WERI-Rb-1 (cell line): ENCODE measurements at regions not wholly inside any gene's neighbourhood (a gene's known extent, or its start where the extent isn't known, plus 50 kb on each side); places are given as distances from the start of the nearest gene placed in this dataset.

ENCODE experiments used
- DNase-seq: peaks from one replicate; pipeline ENCODE4 v3.0.0-alpha.2; 2020
- H3K27ac ChIP-seq: fragments of 250-450 bp; sonication (Bioruptor Pico); 2 replicates; pipeline ENCODE4 v1.5.1; 2020; ENCODE audit warnings: mild to moderate bottlenecking, moderate library complexity
- H3K27me3 ChIP-seq: fragments of 250-450 bp; sonication (Bioruptor Pico); 2 replicates; pipeline ENCODE4 v1.5.1; 2021; ENCODE audit warnings: mild to moderate bottlenecking, low read depth, moderate library complexity; ENCODE audit not compliant: insufficient read depth, severe bottlenecking
- H3K36me3 ChIP-seq: fragments of 250-450 bp; sonication (Bioruptor Pico); 2 replicates; pipeline ENCODE4 v1.5.1; 2020; ENCODE audit warnings: mild to moderate bottlenecking, moderate library complexity
- H3K4me3 ChIP-seq: 2 replicates; pipeline ENCODE4 v1.5.1; 2011; ENCODE audit warnings: low read depth, mild to moderate bottlenecking, control low read depth, low read length
- H3K9me3 ChIP-seq: fragments of 250-450 bp; sonication (Bioruptor Pico); 2 replicates; pipeline ENCODE4 v1.5.1; 2021; ENCODE audit warnings: mild to moderate bottlenecking, moderate library complexity; ENCODE audit not compliant: severe bottlenecking
- CTCF ChIP-seq: IDR thresholded peaks from 2 replicates; pipeline ENCODE4 v1.5.1; 2011; ENCODE audit warnings: low read depth, mild to moderate bottlenecking, control low read depth, inconsistent platforms, low read length

DNA sequence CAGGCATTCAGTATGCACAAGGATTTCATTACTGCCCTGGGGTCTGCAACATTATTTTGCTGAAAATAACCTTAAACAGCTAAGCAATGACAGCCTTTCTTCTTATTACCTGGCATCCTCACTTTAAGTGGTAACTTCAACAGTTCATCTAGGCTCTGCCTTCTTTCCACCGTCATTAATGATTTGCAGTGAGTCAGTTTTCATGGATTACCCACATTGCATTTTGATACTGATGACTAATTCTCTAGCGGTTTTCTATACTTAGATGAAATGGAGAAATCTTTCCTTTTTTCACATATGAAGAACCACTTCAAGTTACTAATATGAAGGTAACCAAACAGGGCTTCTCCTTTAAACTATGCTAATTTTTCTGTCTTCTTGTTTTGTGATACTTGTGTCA, 226.9 kb upstream of the TMPRSS15 start:
- TF ChIP-seq CTCF: no peak
- Histone ChIP-seq H3K9me3 (no peaks in the 10 kb centered on the region), H3K27ac (no peak overlapping the region), H3K27me3 (peaks cover 4% of the 10 kb centered on the region), H3K4me3 (no peak overlapping the region), H3K36me3 (no peaks in the 10 kb centered on the region)
- no peak for DNase-seq

DNA sequence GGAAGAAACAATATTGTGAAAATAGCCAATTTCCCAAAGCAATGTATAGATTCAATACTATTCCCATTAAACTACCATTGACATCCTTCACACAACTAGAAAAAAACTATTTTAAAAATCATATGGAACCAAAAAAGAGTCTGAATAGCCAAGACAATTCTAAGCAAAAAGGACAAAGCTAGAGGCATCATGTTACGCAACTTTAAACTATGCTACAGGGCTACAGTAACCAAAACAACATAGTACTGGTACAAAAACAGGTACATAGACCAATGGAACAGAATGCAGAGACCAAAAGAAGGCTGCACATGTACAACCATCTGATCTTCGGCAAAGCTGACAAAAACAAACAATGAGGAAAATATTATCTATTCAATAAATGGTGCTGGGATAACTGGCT, 233.3 kb upstream of the TMPRSS15 start:
- Histone ChIP-seq H3K27ac (no peak overlapping the region), H3K4me3 (no peak overlapping the region), H3K36me3 (no peaks in the 10 kb centered on the region), H3K27me3 (no peaks in the 10 kb centered on the region), H3K9me3 (no peaks in the 10 kb centered on the region)
- no peak for DNase-seq
- TF ChIP-seq CTCF: no peak

- Histone ChIP-seq H3K36me3 (no peaks in the 10 kb centered on the region), H3K27ac (no peak overlapping the region), H3K4me3 (no peak overlapping the region), H3K27me3 (no peaks in the 10 kb centered on the region), H3K9me3 (no peaks in the 10 kb centered on the region)
- no peak for DNase-seq
- TF ChIP-seq CTCF: no peak
Measured at GRCh38 chr21:18646116-18646515, 242.5 kb upstream of the TMPRSS15 start.

DNA sequence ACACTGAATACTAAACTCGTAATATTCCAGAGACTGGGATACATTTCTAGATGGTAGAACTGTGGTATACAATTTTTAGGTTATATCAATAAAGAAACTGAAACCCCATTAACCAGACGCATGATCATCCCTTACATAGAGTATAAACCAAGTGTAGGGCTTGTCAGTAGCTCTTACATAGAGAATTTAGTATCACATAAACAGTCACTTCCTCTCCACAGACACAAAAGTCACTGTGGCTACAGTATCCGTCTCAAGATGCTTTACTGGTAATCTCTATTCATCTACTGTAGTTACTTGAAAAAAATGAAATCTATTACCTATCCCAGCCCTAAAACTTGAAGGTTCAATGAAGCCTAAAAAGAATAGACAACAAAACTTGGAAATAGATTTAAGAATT, 252.3 kb upstream of the TMPRSS15 start:
- H3K27me3 ChIP-seq: no peaks in the 10 kb centered on the region
- H3K4me3 ChIP-seq: no peak overlapping the region
- no peaks in the 10 kb centered on the region for H3K9me3 ChIP-seq
- TF ChIP-seq CTCF: no peak
- H3K36me3 ChIP-seq: no peaks in the 10 kb centered on the region
- DNase-seq: no peak
- no peak overlapping the region for H3K27ac ChIP-seq

DNA sequence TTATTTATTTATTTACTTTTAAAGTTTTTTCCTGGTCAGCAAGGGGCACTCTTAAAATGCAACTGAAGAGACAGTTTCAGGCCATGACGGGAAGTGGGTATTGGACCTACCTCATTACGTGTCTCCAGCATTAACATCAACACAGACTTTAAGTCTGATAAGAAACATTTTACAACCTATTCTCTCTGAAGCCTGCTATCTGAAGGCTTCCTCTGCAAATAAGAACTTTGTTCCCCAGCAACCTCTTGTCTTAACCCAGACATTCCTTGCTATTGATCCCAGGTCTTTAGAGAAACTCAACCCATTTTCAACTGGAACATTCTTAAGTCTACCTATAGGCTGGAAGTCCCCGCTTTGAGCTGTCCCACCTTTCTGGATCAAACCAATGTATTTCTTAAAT, 258.3 kb upstream of the TMPRSS15 start:
- Histone ChIP-seq H3K9me3 (no peaks in the 10 kb centered on the region), H3K4me3 (no peak overlapping the region)
- no peak for TF ChIP-seq CTCF

DNA sequence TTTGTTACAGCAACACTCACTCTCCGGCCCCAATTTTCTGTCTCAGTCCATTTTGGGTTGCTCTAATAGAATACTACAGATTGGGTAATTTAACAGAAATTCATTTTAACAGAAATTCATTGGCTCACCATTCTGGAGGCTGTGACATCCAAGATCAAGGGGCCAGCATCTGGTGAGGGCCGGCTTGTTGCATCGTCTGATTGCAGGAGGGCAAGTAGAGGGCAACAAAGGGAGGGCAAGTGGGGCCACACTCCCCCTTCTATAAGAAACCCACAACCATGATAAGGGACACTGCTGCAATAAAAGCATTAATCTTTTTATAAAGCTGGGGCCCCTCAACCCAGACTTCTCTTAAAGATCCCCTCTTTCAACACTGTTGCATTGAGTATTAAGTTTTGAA, 260.1 kb upstream of the TMPRSS15 start:
- no peak for TF ChIP-seq CTCF
- H3K4me3 ChIP-seq: no peak overlapping the region
- no peaks in the 10 kb centered on the region for H3K27me3 ChIP-seq

More for the DNA sequence above, 258.3 kb upstream of the TMPRSS15 start:
- no peaks in the 10 kb centered on the region for H3K27me3 ChIP-seq
- no peak for DNase-seq
- H3K36me3 ChIP-seq: no peaks in the 10 kb centered on the region
- H3K27ac ChIP-seq: no peak overlapping the region

More for the DNA sequence above, 260.1 kb upstream of the TMPRSS15 start:
- no peak overlapping the region for H3K27ac ChIP-seq
- H3K36me3 ChIP-seq: no peaks in the 10 kb centered on the region
- no peak for DNase-seq
- no peaks in the 10 kb centered on the region for H3K9me3 ChIP-seq
